ENCODE measurements at regions not wholly inside any gene's neighbourhood (a gene's known extent, or its start where the extent isn't known, plus 50 kb on each side); places are given as distances from the start of the nearest gene placed in this dataset.

GRCh38 chr3:10616321-10616720 is 110.9 kb upstream of the ATP2B2 start:
- Histone ChIP-seq H3K4me1 (no peaks in the 10 kb centered on the region), H3K36me3 (no peaks in the 10 kb centered on the region), H3K4me3 (no peak overlapping the region), H3K27ac (no peak overlapping the region), H3K9me3 (peaks cover 0 to 6% (median 4%) of the 10 kb centered on the region in 4 donors), H3K27me3 (peaks cover 0 to 23% (median 4%) of the 10 kb centered on the region in 3 donors)
- 76 to 77% methylated on average over 1 of the region's 1 CpG for WGBS, 2 donors
- intact Hi-C loops (cut with DNase I) = no loop called here
- no peak for DNase-seq
- TF ChIP-seq POLR2A (IDR thresholded peaks at IDR 0.05) (no peak), CTCF (IDR thresholded peaks at IDR 0.05) (no peak), POLR2AphosphoS5 (IDR thresholded peaks at IDR 0.05) (no peak), EP300 (IDR thresholded peaks at IDR 0.05) (no peak)

GRCh38 chr3:10619989-10620832 is 114.8 kb upstream of the ATP2B2 start:
- Histone ChIP-seq H3K36me3 (no peaks in the 10 kb centered on the region), H3K4me1 (no peaks in the 10 kb centered on the region), H3K9me3 (no peaks in the 10 kb centered on the region), H3K27ac (no peak overlapping the region), H3K4me3 (no peak overlapping the region), H3K27me3 (peaks cover 0 to 12% (median 0%) of the 10 kb centered on the region in 3 donors)
- TF ChIP-seq POLR2AphosphoS5 (IDR thresholded peaks at IDR 0.05) (no peak), EP300 (IDR thresholded peaks at IDR 0.05) (no peak), POLR2A (IDR thresholded peaks at IDR 0.05) (no peak), CTCF (IDR thresholded peaks at IDR 0.05) (no peak)
- 63% methylated on average over 11 of the region's 11 CpGs for WGBS, 2 donors
- DNase-seq = no peak
- intact Hi-C loops (cut with DNase I) = no loop called here

GRCh38 chr3:10620833-10621082 is 115.4 kb upstream of the ATP2B2 start:
- TF ChIP-seq CTCF (IDR thresholded peaks at IDR 0.05) (no peak), POLR2A (IDR thresholded peaks at IDR 0.05) (no peak)
- peaks cover 0 to 12% (median 0%) of the 10 kb centered on the region in 3 donors for H3K27me3 ChIP-seq
- H3K9me3 ChIP-seq = no peaks in the 10 kb centered on the region
- intact Hi-C loops (cut with DNase I) = no loop called here
- no peak for DNase-seq
- no peaks in the 10 kb centered on the region for H3K36me3 ChIP-seq
- 45 to 70% methylated on average over 2 of the region's 2 CpGs for WGBS, 2 donors
- no peaks in the 10 kb centered on the region for H3K4me1 ChIP-seq
- no peak overlapping the region for H3K4me3 ChIP-seq
- H3K27ac ChIP-seq = no peak overlapping the region

- TF ChIP-seq EP300 (IDR thresholded peaks at IDR 0.05) = no peak
- TF ChIP-seq POLR2A (IDR thresholded peaks at IDR 0.05) = no peak
- TF ChIP-seq POLR2AphosphoS5 (IDR thresholded peaks at IDR 0.05) = no peak
- no peak for TF ChIP-seq CTCF (IDR thresholded peaks at IDR 0.05)
- Histone ChIP-seq H3K4me1 (no peaks in the 10 kb centered on the region), H3K9me3 (no peaks in the 10 kb centered on the region), H3K27ac (no peak overlapping the region), H3K4me3 (no peak overlapping the region), H3K36me3 (no peaks in the 10 kb centered on the region), H3K27me3 (peaks cover 0 to 12% (median 0%) of the 10 kb centered on the region in 3 donors)
- 72 to 82% methylated on average over 4 of the region's 4 CpGs for WGBS, 2 donors
- DNase-seq = no peak
- intact Hi-C loops (cut with DNase I) = no loop called here
Observed at GRCh38 chr3:10623578-10624275, 118.3 kb upstream of the ATP2B2 start.
